ENCODE measurements at regions not wholly inside any gene's neighbourhood (a gene's known extent, or its start where the extent isn't known, plus 50 kb on each side); places are given as distances from the start of the nearest gene placed in this dataset.
"Not testable (repeated sequence)": the region's sequence is repeated elsewhere in the genome, so short reads cannot be mapped to it uniquely, and the experiment has no call there.

DNA sequence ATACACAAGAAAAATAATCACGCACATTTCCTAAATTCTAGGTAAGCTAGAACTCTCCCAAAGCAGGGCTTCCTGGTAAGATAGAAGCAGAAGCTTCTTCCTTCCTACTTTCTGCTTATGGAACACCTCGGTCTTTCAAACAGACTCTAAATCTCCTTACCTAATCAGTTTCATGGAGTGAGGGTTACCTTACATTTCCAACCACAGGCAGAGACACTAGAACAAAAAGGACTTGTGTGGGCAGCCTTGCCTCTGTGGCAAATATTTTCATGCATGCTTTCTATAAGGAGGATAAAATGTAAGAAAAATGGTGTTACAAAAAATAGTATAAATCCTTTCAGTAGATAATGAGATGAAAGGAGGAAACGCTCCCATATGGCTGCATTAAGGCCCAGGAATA, 386.3 kb upstream of the SMIM30 start:
- Mint-ChIP-seq H3K4me1 (ENCODE audit: low read depth, unreplicated experiment) (no peaks in the 10 kb centered on the region), H3K9me3 (ENCODE audit: low read depth, unreplicated experiment) (peaks cover 19% of the 10 kb centered on the region), H3K27me3 (ENCODE audit: unreplicated experiment) (no peaks in the 10 kb centered on the region), H3K36me3 (ENCODE audit: insufficient read depth, unreplicated experiment) (no peaks in the 10 kb centered on the region), H3K27ac (ENCODE audit: unreplicated experiment) (no peak overlapping the region), H3K4me3 (ENCODE audit: low read depth, unreplicated experiment) (no peak overlapping the region)
- BruUV-seq (replicated peaks) = no TSS peak
- intact Hi-C loops (cut with micrococcal nuclease; ENCODE audit: unreplicated experiment) = no loop called here
- no peak for DNase-seq
- TF ChIP-seq, protein P1, sequence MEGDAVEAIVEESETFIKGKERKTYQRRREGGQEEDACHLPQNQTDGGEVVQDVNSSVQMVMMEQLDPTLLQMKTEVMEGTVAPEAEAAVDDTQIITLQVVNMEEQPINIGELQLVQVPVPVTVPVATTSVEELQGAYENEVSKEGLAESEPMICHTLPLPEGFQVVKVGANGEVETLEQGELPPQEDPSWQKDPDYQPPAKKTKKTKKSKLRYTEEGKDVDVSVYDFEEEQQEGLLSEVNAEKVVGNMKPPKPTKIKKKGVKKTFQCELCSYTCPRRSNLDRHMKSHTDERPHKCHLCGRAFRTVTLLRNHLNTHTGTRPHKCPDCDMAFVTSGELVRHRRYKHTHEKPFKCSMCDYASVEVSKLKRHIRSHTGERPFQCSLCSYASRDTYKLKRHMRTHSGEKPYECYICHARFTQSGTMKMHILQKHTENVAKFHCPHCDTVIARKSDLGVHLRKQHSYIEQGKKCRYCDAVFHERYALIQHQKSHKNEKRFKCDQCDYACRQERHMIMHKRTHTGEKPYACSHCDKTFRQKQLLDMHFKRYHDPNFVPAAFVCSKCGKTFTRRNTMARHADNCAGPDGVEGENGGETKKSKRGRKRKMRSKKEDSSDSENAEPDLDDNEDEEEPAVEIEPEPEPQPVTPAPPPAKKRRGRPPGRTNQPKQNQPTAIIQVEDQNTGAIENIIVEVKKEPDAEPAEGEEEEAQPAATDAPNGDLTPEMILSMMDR (IDR thresholded peaks at IDR 0.05; ENCODE audit: unreplicated experiment) = no peak
- CTCF ChIA-PET = no interaction called here

DNA sequence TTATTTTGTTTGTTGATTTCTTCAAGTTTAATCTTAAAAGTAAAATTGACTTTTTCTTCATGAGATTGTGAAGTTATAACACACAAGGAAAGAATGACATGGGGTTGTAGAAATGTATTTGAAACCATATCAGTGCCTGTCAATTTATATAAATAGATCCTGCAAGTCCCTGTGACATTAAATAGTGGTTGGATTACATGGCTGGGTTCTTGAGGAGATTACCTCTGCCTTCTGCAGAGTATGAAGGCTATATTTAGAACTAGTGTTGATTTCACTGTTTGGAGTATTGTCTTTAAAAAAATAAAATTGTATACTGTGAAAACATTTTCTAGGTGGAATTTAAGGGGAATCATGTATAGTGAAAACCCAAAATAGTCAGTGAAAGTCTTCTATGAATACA, 385.8 kb upstream of the SMIM30 start:
- no peaks in the 10 kb centered on the region for H3K27me3 Mint-ChIP-seq (ENCODE audit: unreplicated experiment)
- no peak overlapping the region for H3K27ac Mint-ChIP-seq (ENCODE audit: unreplicated experiment)
- CTCF ChIA-PET = no interaction called here
- TF ChIP-seq, protein P1 (IDR thresholded peaks at IDR 0.05; ENCODE audit: unreplicated experiment) = no peak
- H3K4me1 Mint-ChIP-seq (ENCODE audit: low read depth, unreplicated experiment) = no peaks in the 10 kb centered on the region
- no peaks in the 10 kb centered on the region for H3K36me3 Mint-ChIP-seq (ENCODE audit: insufficient read depth, unreplicated experiment)
- DNase-seq = no peak
- BruUV-seq (replicated peaks) = no TSS peak
- intact Hi-C loops (cut with micrococcal nuclease; ENCODE audit: unreplicated experiment) = no loop called here
- H3K9me3 Mint-ChIP-seq (ENCODE audit: low read depth, unreplicated experiment) = peaks cover 19% of the 10 kb centered on the region
- no peak overlapping the region for H3K4me3 Mint-ChIP-seq (ENCODE audit: low read depth, unreplicated experiment)

DNA sequence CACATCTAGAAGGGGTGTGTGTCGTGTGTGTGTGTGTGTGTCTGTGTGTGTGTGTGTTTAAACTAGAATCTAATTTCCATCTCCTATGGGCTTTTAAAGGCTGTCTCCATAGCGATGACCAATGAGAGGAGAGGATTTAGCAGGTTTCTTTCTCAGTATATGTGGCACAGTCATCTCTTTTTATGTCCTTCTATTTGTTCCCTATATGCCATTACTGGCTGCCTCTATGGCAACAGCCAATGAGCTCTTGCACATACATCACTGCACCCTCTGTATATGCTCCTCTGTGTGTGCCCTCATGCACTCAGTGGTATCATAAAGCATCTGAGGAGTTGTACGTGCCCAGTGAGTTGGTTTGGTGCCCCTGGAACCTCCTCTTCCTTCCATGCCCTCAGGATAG, 378.2 kb upstream of the SMIM30 start:
- H3K9me3 Mint-ChIP-seq (ENCODE audit: low read depth, unreplicated experiment); DNase-seq; CTCF ChIA-PET; H3K27me3 Mint-ChIP-seq (ENCODE audit: unreplicated experiment); H3K36me3 Mint-ChIP-seq (ENCODE audit: insufficient read depth, unreplicated experiment); H3K4me3 Mint-ChIP-seq (ENCODE audit: low read depth, unreplicated experiment); BruUV-seq (replicated peaks); H3K27ac Mint-ChIP-seq (ENCODE audit: unreplicated experiment); H3K4me1 Mint-ChIP-seq (ENCODE audit: low read depth, unreplicated experiment); intact Hi-C loops (cut with micrococcal nuclease; ENCODE audit: unreplicated experiment): not testable (repeated sequence)

DNA sequence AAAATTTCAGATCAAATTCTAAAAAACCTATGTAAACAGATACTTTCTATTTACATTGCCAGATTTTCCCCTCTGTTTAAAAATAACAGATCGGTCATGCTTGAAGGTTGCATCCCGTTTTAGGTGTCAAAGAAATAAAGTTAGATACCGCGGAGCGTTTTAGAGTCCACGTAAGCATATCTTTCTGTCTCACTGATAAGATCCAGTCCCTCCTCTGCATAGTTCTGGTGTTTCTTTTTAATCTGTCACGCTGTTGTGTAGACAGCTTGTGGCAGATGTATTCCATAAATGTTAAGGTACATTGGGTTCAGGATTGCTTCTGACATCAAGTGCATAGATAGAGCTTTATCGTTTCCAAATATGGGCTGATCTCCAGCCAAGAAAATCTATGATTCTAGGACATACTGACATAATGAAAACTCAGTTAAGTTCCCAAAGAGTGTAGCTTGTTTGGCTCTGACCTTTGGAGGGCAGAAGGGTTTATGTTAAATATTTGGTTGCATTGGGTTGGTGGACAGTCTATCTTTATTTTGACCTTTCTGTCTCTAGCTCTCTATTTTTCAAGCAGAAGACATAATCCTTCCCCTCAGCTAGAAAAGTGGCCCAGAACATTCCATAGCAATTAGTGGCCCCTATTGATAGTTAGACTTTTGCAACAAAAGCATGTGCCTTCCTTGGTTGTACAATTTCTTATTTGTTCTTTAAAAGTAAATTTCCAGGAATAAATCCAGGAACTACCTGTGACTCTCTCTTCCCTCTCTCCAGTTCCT, 376.6 kb upstream of the SMIM30 start:
- H3K4me1 Mint-ChIP-seq (ENCODE audit: low read depth, unreplicated experiment); DNase-seq; H3K36me3 Mint-ChIP-seq (ENCODE audit: insufficient read depth, unreplicated experiment); H3K9me3 Mint-ChIP-seq (ENCODE audit: low read depth, unreplicated experiment); CTCF ChIA-PET; BruUV-seq (replicated peaks); intact Hi-C loops (cut with micrococcal nuclease; ENCODE audit: unreplicated experiment); H3K27me3 Mint-ChIP-seq (ENCODE audit: unreplicated experiment); H3K4me3 Mint-ChIP-seq (ENCODE audit: low read depth, unreplicated experiment); H3K27ac Mint-ChIP-seq (ENCODE audit: unreplicated experiment): not testable (repeated sequence)

DNA sequence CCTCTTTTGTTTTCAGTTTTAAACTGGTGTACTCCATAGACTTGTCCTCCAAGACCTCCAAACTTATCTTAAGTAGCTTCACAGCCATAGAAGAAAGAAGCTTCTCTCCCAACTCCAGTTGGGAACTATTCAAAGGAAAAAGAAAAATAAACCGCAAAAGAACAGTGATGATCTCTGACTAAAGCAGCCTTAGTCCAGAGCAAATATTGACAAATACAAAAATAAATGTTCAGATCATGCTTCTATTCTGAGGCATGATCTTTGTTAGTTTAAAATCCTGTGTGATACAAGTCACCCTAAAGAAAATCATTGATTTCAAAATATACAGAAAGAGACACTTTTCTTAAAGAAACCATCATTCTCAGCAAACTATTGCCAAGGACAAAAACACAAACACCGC, 373.0 kb upstream of the SMIM30 start:
- BruUV-seq (replicated peaks) = no TSS peak
- CTCF ChIA-PET = no interaction called here
- Mint-ChIP-seq H3K36me3 (ENCODE audit: insufficient read depth, unreplicated experiment) (no peaks in the 10 kb centered on the region), H3K27me3 (ENCODE audit: unreplicated experiment) (no peaks in the 10 kb centered on the region), H3K4me3 (ENCODE audit: low read depth, unreplicated experiment) (no peak overlapping the region), H3K4me1 (ENCODE audit: low read depth, unreplicated experiment) (no peaks in the 10 kb centered on the region), H3K9me3 (ENCODE audit: low read depth, unreplicated experiment) (peaks cover 4% of the 10 kb centered on the region), H3K27ac (ENCODE audit: unreplicated experiment) (no peak overlapping the region)
- intact Hi-C loops (cut with micrococcal nuclease; ENCODE audit: unreplicated experiment) = no loop called here
- TF ChIP-seq, protein P1 (IDR thresholded peaks at IDR 0.05; ENCODE audit: unreplicated experiment) = no peak
- no peak for DNase-seq

Data from Calu3 (cell line).